H1 (cell line): ENCODE measurements at regions not wholly inside any gene's neighbourhood (a gene's known extent, or its start where the extent isn't known, plus 50 kb on each side); places are given as distances from the start of the nearest gene placed in this dataset.

ENCODE experiments used
- CTCF ChIA-PET: fragments of 300-600 bp; sonication (Branson Sonifier 250); formaldehyde crosslinking; loops from one replicate; lab custom pipeline; 2021; ENCODE audit not compliant: partially characterized antibody; lab: Charles Lee
- POLR2A ChIA-PET: fragments of 300-600 bp; sonication (Branson Sonifier 250); formaldehyde crosslinking; loops from one replicate; lab custom pipeline; 2021; ENCODE audit warnings: inconsistent platforms; ENCODE audit not compliant: partially characterized antibody; lab: Charles Lee
- DNase-seq, 2 experiments: peaks; one replicate each; pipeline versions ENCODE4 v3.0.0 to v3.0.0-alpha.2; 2010 to 2022; ENCODE audit warnings: low spot score in 2 of 2, low read depth in 1 of 2, mixed read lengths in 1 of 2
- FAIRE-seq: peaks from 2 replicates; lab custom pipeline; 2011; peaks lifted over from hg19 to GRCh38; lab: Jason Lieb, UNC
- H2AFZ ChIP-seq: 2 replicates; pipeline ENCODE4 v1.8.1; 2012; ENCODE audit warnings: low read length, inconsistent platforms
- H2AK5ac ChIP-seq: 2 replicates; pipeline ENCODE4 v1.6.1; 2013; ENCODE audit warnings: low read depth, low read length
- H2BK120ac ChIP-seq: replicated peaks from 2 replicates; pipeline ENCODE3; 2013; ENCODE audit warnings: low read depth, low read length, inconsistent platforms
- H2BK12ac ChIP-seq: 2 replicates; pipeline ENCODE4 v1.6.1; 2013; ENCODE audit warnings: low read depth, low read length
- H2BK15ac ChIP-seq: 2 replicates; pipeline ENCODE4 v1.6.1; 2013; ENCODE audit warnings: low read length
- H2BK20ac ChIP-seq: 2 replicates; pipeline ENCODE4 v1.6.1; 2013; ENCODE audit warnings: low read length
- H2BK5ac ChIP-seq: 2 replicates; pipeline ENCODE4 v1.6.1; 2013; ENCODE audit warnings: low read depth, low read length
- H3K14ac ChIP-seq: 2 replicates; pipeline ENCODE4 v1.6.1; 2013; ENCODE audit warnings: inconsistent platforms; ENCODE audit not compliant: insufficient read length
- H3K18ac ChIP-seq: 2 replicates; pipeline ENCODE4 v1.6.1; 2013; ENCODE audit warnings: low read length; ENCODE audit errors: extremely low read depth
- H3K23ac ChIP-seq: 2 replicates; pipeline ENCODE4 v1.6.1; 2013; ENCODE audit warnings: inconsistent platforms; ENCODE audit not compliant: insufficient read length
- H3K23me2 ChIP-seq: 2 replicates; pipeline ENCODE4 v1.6.1; 2013; ENCODE audit warnings: low read depth, low read length
- H3K27ac ChIP-seq: 2 replicates; pipeline ENCODE4 v1.6.1; 2011; ENCODE audit warnings: low read depth, low read length, inconsistent platforms
- H3K27me3 ChIP-seq, 4 experiments: replicated peaks in 1 of 4; 1 replicate in 1 of 4; 2 replicates in 3 of 4; pipeline versions ENCODE4 v1.6.1 to v1.8.1; 2011 to 2013; ENCODE audit warnings: low read length in 3 of 4, mild to moderate bottlenecking in 3 of 4, inconsistent platforms in 2 of 4, mixed read lengths in 2 of 4, moderate library complexity in 1 of 4; ENCODE audit not compliant: control insufficient read depth in 3 of 4, insufficient read depth in 3 of 4; ENCODE audit errors: extremely low read depth in 1 of 4
- H3K36me3 ChIP-seq, 4 experiments: 2 replicates each; pipeline versions ENCODE4 v1.6.1 to v1.8.1; 2011 to 2013; ENCODE audit warnings: mild to moderate bottlenecking in 4 of 4, low read length in 3 of 4, moderate library complexity in 2 of 4, control low read depth in 1 of 4, inconsistent platforms in 1 of 4; ENCODE audit not compliant: insufficient read depth in 4 of 4, control insufficient read depth in 2 of 4
- H3K4ac ChIP-seq: replicated peaks from 2 replicates; pipeline ENCODE3; 2013; ENCODE audit warnings: low read length, low read depth, mixed read lengths, inconsistent platforms; ENCODE audit not compliant: insufficient read length
- H3K4me1 ChIP-seq, 4 experiments: replicated peaks in 1 of 4; 1 replicate in 1 of 4; 2 replicates in 3 of 4; pipeline versions ENCODE4 v1.6.1 to v1.8.1; 2011 to 2013; ENCODE audit warnings: low read length in 3 of 4, inconsistent platforms in 2 of 4, mixed read lengths in 1 of 4; ENCODE audit not compliant: insufficient read depth in 4 of 4, control insufficient read depth in 3 of 4
- H3K4me2 ChIP-seq, 2 experiments: 2 replicates each; pipeline versions ENCODE4 v1.6.1 to v1.8.1; 2011 to 2013; ENCODE audit warnings: low read depth in 2 of 2, low read length in 2 of 2, control low read depth in 1 of 2, inconsistent platforms in 1 of 2, mild to moderate bottlenecking in 1 of 2; ENCODE audit not compliant: insufficient read depth in 1 of 2
- H3K4me3 ChIP-seq, 4 experiments: fragments of 200-600, 300-600 bp in 1 of 4; sonication (generic), shearing (Covaris generic), sonication (Bioruptor Twin) in 1 of 4; 2 replicates each; pipeline versions ENCODE4 v1.5.1 to v1.8.1; 2011 to 2016; ENCODE audit warnings: low read length in 4 of 4, low read depth in 3 of 4, control low read depth in 2 of 4, inconsistent platforms in 2 of 4, mild to moderate bottlenecking in 2 of 4, mixed read lengths in 1 of 4, moderate library complexity in 1 of 4; ENCODE audit not compliant: insufficient read depth in 2 of 4; ENCODE audit errors: extremely low read depth in 1 of 4
- H3K56ac ChIP-seq: replicated peaks from 2 replicates; pipeline ENCODE3; 2013; ENCODE audit warnings: low read depth, mild to moderate bottlenecking, mixed read lengths, low read length, inconsistent platforms; ENCODE audit not compliant: insufficient read length
- H3K79me1 ChIP-seq: 2 replicates; pipeline ENCODE4 v1.6.1; 2013; ENCODE audit warnings: low read depth, low read length, control low read depth
- H3K79me2 ChIP-seq, 2 experiments: 2 replicates each; pipeline versions ENCODE4 v1.6.1 to v1.8.1; 2012 to 2013; ENCODE audit warnings: low read length in 2 of 2, mild to moderate bottlenecking in 2 of 2, inconsistent platforms in 1 of 2; ENCODE audit not compliant: insufficient read depth in 2 of 2, control insufficient read depth in 1 of 2
- H3K9ac ChIP-seq, 4 experiments: replicated peaks in 1 of 4; 1 replicate in 1 of 4; 2 replicates in 3 of 4; pipeline versions ENCODE4 v1.6.1 to v1.8.1; 2011 to 2013; ENCODE audit warnings: low read depth in 3 of 4, low read length in 3 of 4, control low read depth in 2 of 4, mild to moderate bottlenecking in 2 of 4, moderate library complexity in 2 of 4, inconsistent platforms in 1 of 4; ENCODE audit errors: extremely low read depth in 1 of 4
- H3K9me3 ChIP-seq, 2 experiments: 2 replicates each; pipeline versions ENCODE4 v1.6.1 to v1.8.1; 2012 to 2013; ENCODE audit warnings: mild to moderate bottlenecking in 2 of 2, moderate library complexity in 2 of 2, control low read depth in 1 of 2, inconsistent platforms in 1 of 2, low read depth in 1 of 2, low read length in 1 of 2, mixed read lengths in 1 of 2; ENCODE audit not compliant: insufficient read depth in 2 of 2
- H4K20me1 ChIP-seq, 2 experiments: replicated peaks in 1 of 2; 2 replicates each; pipeline versions ENCODE3 to v1.8.1; 2011 to 2013; ENCODE audit warnings: inconsistent platforms in 2 of 2, low read length in 2 of 2, mild to moderate bottlenecking in 1 of 2; ENCODE audit not compliant: insufficient read depth in 2 of 2, control insufficient read depth in 1 of 2
- H4K5ac ChIP-seq: 2 replicates; pipeline ENCODE4 v1.6.1; 2013; ENCODE audit warnings: low read length, low read depth, mixed read lengths, inconsistent platforms; ENCODE audit not compliant: insufficient read length
- H4K8ac ChIP-seq: 2 replicates; pipeline ENCODE4 v1.8.0; 2013; ENCODE audit warnings: mild to moderate bottlenecking, moderate library complexity, low read length, inconsistent platforms; ENCODE audit not compliant: insufficient read depth; ENCODE audit errors: extremely low read depth
- H4K91ac ChIP-seq: replicated peaks from 2 replicates; pipeline ENCODE3; 2013; ENCODE audit warnings: low read length, mixed read lengths, inconsistent platforms; ENCODE audit not compliant: insufficient read length
- ASH2L ChIP-seq: fragments of 200-600, 300-600 bp; sonication (generic); IDR thresholded peaks from one replicate; pipeline ENCODE4 v1.7.1; 2017; ENCODE audit warnings: low read length
- CBX8 ChIP-seq: fragments of 300-800, 300-1000 bp; sonication (generic); IDR thresholded peaks from 2 replicates; pipeline ENCODE4 v1.7.1; 2016; ENCODE audit warnings: low read depth, low read length, borderline replicate concordance
- HDAC6 ChIP-seq: IDR thresholded peaks from one replicate; pipeline ENCODE4 v1.7.1; 2012; ENCODE audit warnings: low read depth, mild to moderate bottlenecking, inconsistent platforms, low read length, moderate library complexity
- KDM4A ChIP-seq: IDR thresholded peaks from one replicate; pipeline ENCODE4 v1.7.1; 2012; ENCODE audit warnings: low read depth, mild to moderate bottlenecking, moderate library complexity, low read length, inconsistent platforms; ENCODE audit not compliant: severe bottlenecking
- KDM5A ChIP-seq: fragments of 200-600 bp; IDR thresholded peaks from 2 replicates; pipeline ENCODE4 v1.7.1; 2012; ENCODE audit warnings: mild to moderate bottlenecking, low read length, inconsistent platforms, mixed read lengths
- NRF1 ChIP-seq: IDR thresholded peaks from 2 replicates; pipeline ENCODE4 v1.6.1; 2011; ENCODE audit warnings: mild to moderate bottlenecking, low read depth, low read length, improper control_type of control experiment
- POLR2A ChIP-seq, 2 experiments: IDR thresholded peaks; 1 replicate in 1 of 2; 2 replicates in 1 of 2; pipeline ENCODE4 v1.6.1; 2011; ENCODE audit warnings: low read depth in 2 of 2, low read length in 2 of 2, mild to moderate bottlenecking in 2 of 2; ENCODE audit errors: control extremely low read depth in 1 of 2
- POLR2AphosphoS5 ChIP-seq: IDR thresholded peaks from 2 replicates; pipeline ENCODE4 v1.6.1; 2011; ENCODE audit warnings: low read depth, low read length
- POU5F1 ChIP-seq: IDR thresholded peaks from 2 replicates; pipeline ENCODE4 v1.6.1; 2011; ENCODE audit warnings: low read depth, mild to moderate bottlenecking, low read length, moderate library complexity
- SIX5 ChIP-seq: IDR thresholded peaks from 2 replicates; pipeline ENCODE4 v1.6.1; 2011; ENCODE audit warnings: mild to moderate bottlenecking, low read depth, low read length
- SRF ChIP-seq: IDR thresholded peaks from 2 replicates; pipeline ENCODE4 v1.6.1; 2011; ENCODE audit warnings: mild to moderate bottlenecking, low read depth, low read length, moderate library complexity
- USF2 ChIP-seq: IDR thresholded peaks from 2 replicates; pipeline ENCODE4 v1.6.1; 2011; ENCODE audit warnings: low read length, improper control_type of control experiment
- WGBS, 2 experiments: shearing (Covaris generic) in 1 of 2; methylation state at CpG; one replicate each; pipeline versions ENCODE4 v1.1.6 to v1.1.7; 2013 to 2015; ENCODE audit warnings: low lambda C conversion rate in 2 of 2, mixed read lengths in 2 of 2, inconsistent platforms in 1 of 2, low coverage in 1 of 2, missing lambda C conversion rate in 1 of 2; ENCODE audit not compliant: insufficient replicate concordance in 2 of 2, insufficient coverage in 1 of 2, insufficient read length in 1 of 2; ENCODE audit errors: extremely low coverage in 1 of 2, missing lambda C conversion rate in 1 of 2; 5-methylcytosine and 5-hydroxymethylcytosine counted together
- TF ChIP-seq, protein P1 (sequence below): IDR thresholded peaks from 2 replicates; pipeline ENCODE4 v1.6.1; 2012; ENCODE audit warnings: inconsistent platforms

DNA sequence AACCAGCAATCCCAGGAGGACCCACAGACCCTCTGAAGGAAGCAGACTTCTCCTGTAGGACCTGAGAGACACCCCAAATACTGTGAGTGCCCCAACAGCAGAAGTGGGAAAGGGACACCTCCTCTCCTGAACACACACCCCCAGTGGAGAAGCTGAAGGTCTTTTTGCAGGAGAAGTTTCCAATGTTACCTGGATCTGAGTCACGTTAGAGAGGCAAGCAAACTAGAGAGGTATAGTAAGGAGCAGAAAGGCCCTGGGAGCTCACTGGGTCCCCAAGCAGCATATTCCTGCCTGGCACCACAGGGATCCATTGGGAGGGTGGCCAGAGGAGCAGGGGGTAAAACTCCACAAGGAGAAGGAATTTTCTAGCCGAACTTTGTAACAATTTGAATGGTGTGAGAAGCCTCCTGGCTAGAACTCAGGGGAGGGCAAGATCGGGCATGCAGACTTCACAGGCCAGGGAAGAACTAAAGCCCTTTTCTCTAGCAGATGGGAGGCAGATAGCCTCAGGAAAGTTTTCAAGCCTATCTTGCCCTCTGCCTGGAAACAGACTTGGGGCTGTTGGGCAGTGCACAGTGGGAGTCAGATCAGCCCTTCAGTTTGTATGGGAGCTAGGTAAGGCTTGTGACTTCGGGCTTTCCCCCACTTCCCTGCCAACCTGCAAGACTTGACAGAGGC, 68.2 kb upstream of the SSTR4 start:
- H2BK20ac ChIP-seq, result no peak overlapping the region
- no peaks in the 10 kb centered on the region for H3K36me3 ChIP-seq
- H3K9me3 ChIP-seq, result no peaks in the 10 kb centered on the region
- FAIRE-seq (no peak), DNase-seq (no peak)
- no peak overlapping the region for H3K4ac ChIP-seq
- ChIA-PET CTCF (interaction anchor here (1.6 to 6.1 kb wide), 3 partner anchors 8 to 276 kb away, joined by 5 to 40 read pairs (median 6); no protein-coding TSS in a partner anchor), POLR2A (no interaction called here)
- H3K4me3 ChIP-seq, result no peak overlapping the region
- H3K79me1 ChIP-seq, result no peaks in the 10 kb centered on the region
- 88% methylated on average over 4 of the region's 4 CpGs; no CpG with 5 or more reads in 1 of the 2 experiments for WGBS, 2 experiments
- no peak overlapping the region for H4K8ac ChIP-seq
- H3K27me3 ChIP-seq, result no peaks in the 10 kb centered on the region
- H2AK5ac ChIP-seq, result no peak overlapping the region
- no peak overlapping the region for H2BK12ac ChIP-seq
- no peaks in the 10 kb centered on the region for H3K23me2 ChIP-seq
- no peak overlapping the region for H3K9ac ChIP-seq
- no peak overlapping the region for H3K4me2 ChIP-seq
- H3K23ac ChIP-seq, result no peak overlapping the region
- no peaks in the 10 kb centered on the region for H3K4me1 ChIP-seq
- H2BK120ac ChIP-seq, result no peak overlapping the region
- H4K5ac ChIP-seq, result no peak overlapping the region
- H2BK5ac ChIP-seq, result no peak overlapping the region
- H3K27ac ChIP-seq, result no peak overlapping the region
- 0 out of 2 replicates have a peak overlapping the region, but pooled peaks have one; percentile 0 for H2AFZ ChIP-seq
- H4K91ac ChIP-seq, result no peak overlapping the region
- no peaks in the 10 kb centered on the region for H3K79me2 ChIP-seq
- no peak overlapping the region for H3K18ac ChIP-seq
- H3K56ac ChIP-seq, result no peak overlapping the region
- H3K14ac ChIP-seq, result no peak overlapping the region
- no peak overlapping the region for H2BK15ac ChIP-seq
- H4K20me1 ChIP-seq, result no peaks in the 10 kb centered on the region
- no peak for TF ChIP-seq ASH2L
- TF ChIP-seq POLR2A (IDR thresholded peaks at IDR 0.05; ENCODE audit: control extremely low read depth in 1 of 2, low read depth in 2 of 2, low read length in 2 of 2), result no peak
- TF ChIP-seq USF2, result no peak
- TF ChIP-seq NRF1, result no peak
- no peak for TF ChIP-seq CBX8
- no peak for TF ChIP-seq POU5F1
- TF ChIP-seq SRF, result no peak
- no peak for TF ChIP-seq KDM4A
- TF ChIP-seq POLR2AphosphoS5, result no peak
- TF ChIP-seq HDAC6, result no peak
- TF ChIP-seq, protein P1, sequence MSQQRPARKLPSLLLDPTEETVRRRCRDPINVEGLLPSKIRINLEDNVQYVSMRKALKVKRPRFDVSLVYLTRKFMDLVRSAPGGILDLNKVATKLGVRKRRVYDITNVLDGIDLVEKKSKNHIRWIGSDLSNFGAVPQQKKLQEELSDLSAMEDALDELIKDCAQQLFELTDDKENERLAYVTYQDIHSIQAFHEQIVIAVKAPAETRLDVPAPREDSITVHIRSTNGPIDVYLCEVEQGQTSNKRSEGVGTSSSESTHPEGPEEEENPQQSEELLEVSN, result no peak
- TF ChIP-seq SIX5, result no peak
- TF ChIP-seq KDM5A, result no peak
